Mesenchymal stem cell (in vitro differentiated cells and primary cell): ENCODE measurements at regions not wholly inside any gene's neighbourhood (a gene's known extent, or its start where the extent isn't known, plus 50 kb on each side); places are given as distances from the start of the nearest gene placed in this dataset.

Experiments
- DNase-seq: peaks from one replicate; pipeline ENCODE4 v3.0.0-alpha.2; 2013
- H2AFZ ChIP-seq: one replicate; pipeline ENCODE4 v1.6.1; 2013; ENCODE audit warnings: low read depth, mild to moderate bottlenecking, control low read depth, inconsistent platforms, low read length, moderate library complexity
- H2AK5ac ChIP-seq: 2 replicates; pipeline ENCODE4 v1.6.1; 2013; ENCODE audit warnings: low read length, moderate library complexity, mild to moderate bottlenecking, inconsistent platforms; ENCODE audit not compliant: severe bottlenecking
- H2BK120ac ChIP-seq: one replicate; pipeline ENCODE4 v1.6.1; 2013; ENCODE audit warnings: low read depth, mild to moderate bottlenecking, inconsistent platforms, low read length, moderate library complexity
- H2BK12ac ChIP-seq, 2 experiments: one replicate each; pipeline ENCODE4 v1.6.1; 2013; ENCODE audit warnings: inconsistent platforms in 2 of 2, low read length in 2 of 2, mild to moderate bottlenecking in 2 of 2, moderate library complexity in 2 of 2, control low read depth in 1 of 2
- H2BK15ac ChIP-seq: one replicate; pipeline ENCODE4 v1.6.1; 2013; ENCODE audit warnings: mild to moderate bottlenecking, low read depth, inconsistent platforms; ENCODE audit not compliant: poor library complexity, severe bottlenecking
- H2BK5ac ChIP-seq: 2 replicates; pipeline ENCODE4 v1.6.1; 2013; ENCODE audit warnings: low read depth, mild to moderate bottlenecking, low read length, control low read depth, inconsistent platforms; ENCODE audit not compliant: poor library complexity, severe bottlenecking
- H3K14ac ChIP-seq, 2 experiments: one replicate each; pipeline ENCODE4 v1.6.1; 2013; ENCODE audit warnings: inconsistent platforms in 2 of 2, low read length in 2 of 2, control low read depth in 1 of 2, mild to moderate bottlenecking in 1 of 2, moderate library complexity in 1 of 2
- H3K18ac ChIP-seq, 2 experiments: one replicate each; pipeline ENCODE4 v1.6.1; 2013; ENCODE audit warnings: inconsistent platforms in 2 of 2, low read length in 2 of 2, control low read depth in 1 of 2, low read depth in 1 of 2, mild to moderate bottlenecking in 1 of 2
- H3K23ac ChIP-seq, 2 experiments: one replicate each; pipeline ENCODE4 v1.6.1; 2013; ENCODE audit warnings: inconsistent platforms in 2 of 2, low read length in 2 of 2, mild to moderate bottlenecking in 2 of 2, moderate library complexity in 2 of 2, control low read depth in 1 of 2
- H3K27ac ChIP-seq: 2 replicates; pipeline ENCODE4 v1.5.1; 2013; ENCODE audit warnings: mild to moderate bottlenecking, moderate library complexity, low read length, control low read depth, inconsistent platforms; ENCODE audit not compliant: poor library complexity, severe bottlenecking
- H3K27me3 ChIP-seq, 2 experiments: 2 replicates each; pipeline versions ENCODE4 v1.6.1 to v1.7.0; 2013; ENCODE audit warnings: low read length in 2 of 2, mild to moderate bottlenecking in 2 of 2, moderate library complexity in 2 of 2, control low read depth in 1 of 2, inconsistent platforms in 1 of 2; ENCODE audit not compliant: control insufficient read depth in 1 of 2, insufficient read depth in 1 of 2
- H3K36me3 ChIP-seq, 2 experiments: 2 replicates each; pipeline versions ENCODE4 v1.6.1 to v1.7.0; 2013; ENCODE audit warnings: low read length in 2 of 2, control low read depth in 1 of 2, inconsistent platforms in 1 of 2, low read depth in 1 of 2, mild to moderate bottlenecking in 1 of 2; ENCODE audit not compliant: insufficient read depth in 2 of 2, control insufficient read depth in 1 of 2
- H3K4ac ChIP-seq, 2 experiments: one replicate each; pipeline ENCODE4 v1.6.1; 2013; ENCODE audit warnings: inconsistent platforms in 2 of 2, low read length in 2 of 2, mild to moderate bottlenecking in 2 of 2, moderate library complexity in 2 of 2, control low read depth in 1 of 2, low read depth in 1 of 2
- H3K4me1 ChIP-seq: 2 replicates; pipeline ENCODE4 v1.6.1; 2013; ENCODE audit warnings: low read depth, low read length, control low read depth; ENCODE audit not compliant: control insufficient read depth, insufficient read depth
- H3K4me2 ChIP-seq: 2 replicates; pipeline ENCODE4 v1.6.1; 2013; ENCODE audit warnings: low read length, mild to moderate bottlenecking, inconsistent platforms; ENCODE audit not compliant: poor library complexity, severe bottlenecking
- H3K4me3 ChIP-seq, 2 experiments: 2 replicates each; pipeline versions ENCODE4 v1.5.1 to v1.7.0; 2013; ENCODE audit warnings: low read length in 2 of 2, mild to moderate bottlenecking in 2 of 2, control low read depth in 1 of 2, low read depth in 1 of 2; ENCODE audit not compliant: insufficient read depth in 1 of 2
- H3K79me1 ChIP-seq: replicated peaks from 2 replicates; pipeline ENCODE4 v1.6.1; 2013; ENCODE audit warnings: mild to moderate bottlenecking, control low read depth, low read length, inconsistent platforms; ENCODE audit not compliant: poor library complexity, severe bottlenecking
- H3K9ac ChIP-seq: 2 replicates; pipeline ENCODE4 v1.7.0; 2013; ENCODE audit warnings: mild to moderate bottlenecking, low read length, moderate library complexity
- H3K9me3 ChIP-seq: 2 replicates; pipeline ENCODE4 v1.7.0; 2013; ENCODE audit warnings: mild to moderate bottlenecking, low read length; ENCODE audit not compliant: control insufficient read depth
- H4K8ac ChIP-seq: one replicate; pipeline ENCODE4 v1.6.1; 2013; ENCODE audit warnings: inconsistent platforms, mild to moderate bottlenecking, low read length, moderate library complexity
- H4K91ac ChIP-seq: one replicate; pipeline ENCODE4 v1.6.1; 2013; ENCODE audit warnings: mild to moderate bottlenecking, low read length, inconsistent platforms
- WGBS: methylation state at CpG from one replicate; pipeline ENCODE4 v1.1.7; 2013; ENCODE audit warnings: mixed read lengths; 5-methylcytosine and 5-hydroxymethylcytosine counted together

GRCh38 chr7:96861-97260, 95.5 kb upstream of the FAM20C start:
- Histone ChIP-seq H4K91ac (no peak overlapping the region), H3K4me3 (no peak overlapping the region), H3K14ac (no peak overlapping the region), H3K18ac (no peak overlapping the region), H2BK12ac (no peak overlapping the region), H2BK120ac (no peak overlapping the region), H2AFZ (no peak overlapping the region), H2AK5ac (no peak overlapping the region), H4K8ac (no peak overlapping the region), H3K4ac (no peak overlapping the region), H3K27ac (no peak overlapping the region), H3K4me2 (no peak overlapping the region), H3K27me3 (no peaks in the 10 kb centered on the region), H3K9ac (no peak overlapping the region), H3K79me1 (no peaks in the 10 kb centered on the region), H2BK15ac (no peak overlapping the region), H3K4me1 (peaks cover 7% of the 10 kb centered on the region), H3K9me3 (peaks cover 17% of the 10 kb centered on the region), H3K23ac (no peak overlapping the region), H2BK5ac (no peak overlapping the region), H3K36me3 (no peaks in the 10 kb centered on the region)
- 61% methylated on average over 5 of the region's 6 CpGs for WGBS
- DNase-seq = no peak

GRCh38 chr7:97310-97841, 95.0 kb upstream of the FAM20C start:
- H3K4ac ChIP-seq = no peak overlapping the region
- H3K18ac ChIP-seq = no peak overlapping the region
- 86% methylated on average over 1 of the region's 3 CpGs for WGBS
- DNase-seq = no peak
- no peak overlapping the region for H4K91ac ChIP-seq
- peaks cover 17% of the 10 kb centered on the region for H3K9me3 ChIP-seq
- H3K4me3 ChIP-seq = no peak overlapping the region
- H2BK12ac ChIP-seq = no peak overlapping the region
- no peak overlapping the region for H2AK5ac ChIP-seq
- H3K4me1 ChIP-seq = peaks cover 9% of the 10 kb centered on the region
- H3K36me3 ChIP-seq = no peaks in the 10 kb centered on the region
- H2BK120ac ChIP-seq = no peak overlapping the region
- H2BK15ac ChIP-seq = no peak overlapping the region
- no peak overlapping the region for H3K4me2 ChIP-seq
- H3K9ac ChIP-seq = no peak overlapping the region
- H3K79me1 ChIP-seq = no peaks in the 10 kb centered on the region
- H3K27ac ChIP-seq = no peak overlapping the region
- no peak overlapping the region for H2BK5ac ChIP-seq
- H3K27me3 ChIP-seq = no peaks in the 10 kb centered on the region
- H4K8ac ChIP-seq = no peak overlapping the region
- H3K23ac ChIP-seq = no peak overlapping the region
- H2AFZ ChIP-seq = no peak overlapping the region
- H3K14ac ChIP-seq = no peak overlapping the region

GRCh38 chr7:101146-102046, 91.0 kb upstream of the FAM20C start:
- peak overlapping the region in 1 of 2 experiments; percentile 7 for H3K4me3 ChIP-seq
- H4K8ac ChIP-seq = peak overlapping the region; percentile 21
- no peaks in the 10 kb centered on the region for H3K36me3 ChIP-seq
- DNase-seq = peak; percentile 79
- H3K18ac ChIP-seq = peak overlapping the region in 1 of 2 experiments; percentile 40
- no peak overlapping the region for H2AFZ ChIP-seq
- no peaks in the 10 kb centered on the region for H3K79me1 ChIP-seq
- no peak overlapping the region for H2BK15ac ChIP-seq
- H3K9me3 ChIP-seq = peaks cover 17% of the 10 kb centered on the region
- peaks cover 9% of the 10 kb centered on the region for H3K4me1 ChIP-seq
- H3K9ac ChIP-seq = no peak overlapping the region
- 51% methylated on average over 10 of the region's 10 CpGs for WGBS
- no peak overlapping the region for H2BK5ac ChIP-seq
- no peak overlapping the region for H3K4me2 ChIP-seq
- H3K27ac ChIP-seq = no peak overlapping the region
- H3K14ac ChIP-seq = peak overlapping the region in 1 of 2 experiments; percentile 68
- H3K27me3 ChIP-seq = no peaks in the 10 kb centered on the region
- H2BK120ac ChIP-seq = no peak overlapping the region
- no peak overlapping the region for H4K91ac ChIP-seq
- H2BK12ac ChIP-seq = peak overlapping the region in 1 of 2 experiments; percentile 29
- no peak overlapping the region for H2AK5ac ChIP-seq
- H3K23ac ChIP-seq = no peak overlapping the region
- no peak overlapping the region for H3K4ac ChIP-seq

- H2AK5ac ChIP-seq = no peak overlapping the region
- H3K18ac ChIP-seq = no peak overlapping the region
- H4K91ac ChIP-seq = no peak overlapping the region
- no peaks in the 10 kb centered on the region for H3K27me3 ChIP-seq
- H3K36me3 ChIP-seq = no peaks in the 10 kb centered on the region
- no peak overlapping the region for H3K27ac ChIP-seq
- peaks cover 9% of the 10 kb centered on the region for H3K4me1 ChIP-seq
- no peak overlapping the region for H3K9ac ChIP-seq
- no peak overlapping the region for H3K4me2 ChIP-seq
- H2BK120ac ChIP-seq = no peak overlapping the region
- H3K23ac ChIP-seq = no peak overlapping the region
- no peak overlapping the region for H3K4ac ChIP-seq
- no peak overlapping the region for H2BK12ac ChIP-seq
- H4K8ac ChIP-seq = peak overlapping the region; percentile 53
- H3K79me1 ChIP-seq = no peaks in the 10 kb centered on the region
- no peak overlapping the region for H2BK15ac ChIP-seq
- H3K4me3 ChIP-seq = peak overlapping the region in 1 of 2 experiments; percentile 7
- no peak for DNase-seq
- H2AFZ ChIP-seq = no peak overlapping the region
- H2BK5ac ChIP-seq = no peak overlapping the region
- peaks cover 10% of the 10 kb centered on the region for H3K9me3 ChIP-seq
- 83% methylated on average over 12 of the region's 13 CpGs for WGBS
- no peak overlapping the region for H3K14ac ChIP-seq
Observed at GRCh38 chr7:102047-102711, 90.2 kb upstream of the FAM20C start.
